PC-9 (cell line): ENCODE measurements at regions not wholly inside any gene's neighbourhood (a gene's known extent, or its start where the extent isn't known, plus 50 kb on each side); places are given as distances from the start of the nearest gene placed in this dataset.

Experiments
- BruUV-seq: library from RNA; stranded (reverse); fragments of 400-500 nt; replicated peaks from 2 replicates; lab custom pipeline; 2021; lab: Mats Ljungman, UMichigan
- CTCF ChIA-PET: fragments of 300-600 bp; sonication (Branson Sonifier 250); formaldehyde crosslinking; loops from one replicate; lab custom pipeline; 2022; ENCODE audit warnings: antibody characterized with exemption; lab: Charles Lee
- POLR2A ChIA-PET: fragments of 300-600 bp; sonication (Branson Sonifier 250); formaldehyde crosslinking; loops from one replicate; lab custom pipeline; 2022; ENCODE audit warnings: antibody characterized with exemption; ENCODE audit not compliant: unreplicated experiment; lab: Charles Lee
- DNase-seq, 2 experiments: peaks; one replicate each; pipeline versions ENCODE4 v3.0.0 to v3.0.0-alpha.2; 2015 to 2022; ENCODE audit warnings: mixed read lengths in 1 of 2
- H2AFZ ChIP-seq: fragments of 200-600 bp; sonication (generic); 2 replicates; pipeline ENCODE4 v1.8.1; 2017; ENCODE audit warnings: antibody characterized with exemption
- H3F3A ChIP-seq: fragments of 200-600 bp; sonication (generic); 2 replicates; pipeline ENCODE4 v1.8.1; 2017; ENCODE audit warnings: antibody characterized with exemption, mild to moderate bottlenecking, low read depth; ENCODE audit not compliant: insufficient read depth
- H3K27ac ChIP-seq: fragments of 200-600 bp; sonication (generic); 2 replicates; pipeline ENCODE4 v1.6.1; 2016; ENCODE audit warnings: mixed run types
- H3K27me3 ChIP-seq: fragments of 200-600 bp; sonication (generic); 2 replicates; pipeline ENCODE4 v1.6.1; 2016; ENCODE audit warnings: low read depth, mixed run types; ENCODE audit not compliant: insufficient read depth
- H3K36me3 ChIP-seq: fragments of 200-600 bp; sonication (generic); 2 replicates; pipeline ENCODE4 v1.6.1; 2016; ENCODE audit warnings: low read depth, mixed run types
- H3K4me1 ChIP-seq: fragments of 200-600 bp; sonication (generic); replicated peaks from 2 replicates; pipeline ENCODE4 v1.6.1; 2016; ENCODE audit warnings: mixed run types; ENCODE audit not compliant: insufficient read depth
- H3K4me2 ChIP-seq: fragments of 200-600 bp; sonication (generic); 2 replicates; pipeline ENCODE4 v1.6.1; 2017; ENCODE audit warnings: mixed run types
- H3K4me3 ChIP-seq: fragments of 200-600 bp; sonication (generic); 2 replicates; pipeline ENCODE4 v1.6.1; 2016; ENCODE audit warnings: mixed run types
- H3K79me2 ChIP-seq: fragments of 200-600 bp; sonication (generic); 2 replicates; pipeline ENCODE4 v1.6.1; 2017; ENCODE audit warnings: low read depth, mixed run types
- H3K9me2 ChIP-seq: fragments of 200-600 bp; sonication (generic); 2 replicates; pipeline ENCODE4 v1.8.1; 2017; ENCODE audit warnings: mild to moderate bottlenecking; ENCODE audit not compliant: insufficient read depth
- H3K9me3 ChIP-seq: fragments of 200-600 bp; sonication (generic); 2 replicates; pipeline ENCODE4 v1.8.1; 2016; ENCODE audit warnings: low read depth; ENCODE audit not compliant: insufficient read depth
- H4K20me1 ChIP-seq: fragments of 200-600 bp; sonication (generic); 2 replicates; pipeline ENCODE4 v1.8.1; 2017; ENCODE audit not compliant: insufficient read depth
- EZH2 ChIP-seq: fragments of 200-600 bp; sonication (generic); IDR thresholded peaks from 2 replicates; pipeline ENCODE4 v1.8.0; 2017; ENCODE audit warnings: antibody characterized with exemption, low read depth
- intact Hi-C: fragments of 100-400 bp; cut with micrococcal nuclease; formaldehyde crosslinking; loops from one replicate; pipeline ENCODE4 v1.10.0; 2022; ENCODE audit not compliant: unreplicated experiment
- TF ChIP-seq, protein P1 (sequence below): fragments of 200-600 bp; sonication (generic); conservative IDR thresholded peaks from 2 replicates; pipeline ENCODE4 v1.6.1; 2017; ENCODE audit warnings: mixed run types, antibody characterized with exemption, mild to moderate bottlenecking, moderate library complexity

- no peak for TF ChIP-seq EZH2
- TF ChIP-seq, protein P1, sequence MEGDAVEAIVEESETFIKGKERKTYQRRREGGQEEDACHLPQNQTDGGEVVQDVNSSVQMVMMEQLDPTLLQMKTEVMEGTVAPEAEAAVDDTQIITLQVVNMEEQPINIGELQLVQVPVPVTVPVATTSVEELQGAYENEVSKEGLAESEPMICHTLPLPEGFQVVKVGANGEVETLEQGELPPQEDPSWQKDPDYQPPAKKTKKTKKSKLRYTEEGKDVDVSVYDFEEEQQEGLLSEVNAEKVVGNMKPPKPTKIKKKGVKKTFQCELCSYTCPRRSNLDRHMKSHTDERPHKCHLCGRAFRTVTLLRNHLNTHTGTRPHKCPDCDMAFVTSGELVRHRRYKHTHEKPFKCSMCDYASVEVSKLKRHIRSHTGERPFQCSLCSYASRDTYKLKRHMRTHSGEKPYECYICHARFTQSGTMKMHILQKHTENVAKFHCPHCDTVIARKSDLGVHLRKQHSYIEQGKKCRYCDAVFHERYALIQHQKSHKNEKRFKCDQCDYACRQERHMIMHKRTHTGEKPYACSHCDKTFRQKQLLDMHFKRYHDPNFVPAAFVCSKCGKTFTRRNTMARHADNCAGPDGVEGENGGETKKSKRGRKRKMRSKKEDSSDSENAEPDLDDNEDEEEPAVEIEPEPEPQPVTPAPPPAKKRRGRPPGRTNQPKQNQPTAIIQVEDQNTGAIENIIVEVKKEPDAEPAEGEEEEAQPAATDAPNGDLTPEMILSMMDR: no peak
- H3K79me2 ChIP-seq: no peaks in the 10 kb centered on the region
- no peak overlapping the region for H3K4me3 ChIP-seq
- H3K9me3 ChIP-seq: no peaks in the 10 kb centered on the region
- no peak overlapping the region for H3K27ac ChIP-seq
- ChIA-PET CTCF (no interaction called here), POLR2A (no interaction called here)
- no TSS peak for BruUV-seq
- intact Hi-C loops: no loop called here
- no peaks in the 10 kb centered on the region for H3K36me3 ChIP-seq
- no peak overlapping the region for H2AFZ ChIP-seq
- H3K27me3 ChIP-seq: no peaks in the 10 kb centered on the region
- H4K20me1 ChIP-seq: no peaks in the 10 kb centered on the region
- DNase-seq: no peak
- H3K4me2 ChIP-seq: no peak overlapping the region
- no peaks in the 10 kb centered on the region for H3F3A ChIP-seq
- no peaks in the 10 kb centered on the region for H3K9me2 ChIP-seq
- H3K4me1 ChIP-seq: no peaks in the 10 kb centered on the region
Observed at GRCh38 chrX:114038358-114038757, 545.5 kb upstream of the HTR2C start.

DNA sequence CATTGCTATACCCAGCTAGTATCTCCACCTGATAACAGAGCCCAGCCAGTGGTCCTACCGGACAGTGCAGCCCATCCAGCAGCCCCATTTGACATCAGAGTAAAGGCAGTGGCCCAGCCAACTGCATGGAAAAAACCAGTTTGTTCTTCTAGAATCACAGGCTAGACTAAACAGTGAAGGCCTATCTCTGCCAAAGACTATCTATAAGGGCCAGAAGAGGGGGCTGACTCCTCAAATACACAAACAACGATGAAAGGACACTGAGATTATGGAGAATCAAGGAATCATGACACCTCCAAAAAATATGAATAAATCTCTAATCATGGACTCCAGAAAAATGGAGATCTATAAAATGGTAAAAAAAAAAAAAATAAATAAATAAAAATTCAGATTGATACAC, 546.4 kb upstream of the HTR2C start:
- POLR2A ChIA-PET: no interaction called here

GRCh38 chrX:114028907-114029662, 554.8 kb upstream of the HTR2C start:
- H4K20me1 ChIP-seq: no peaks in the 10 kb centered on the region
- CTCF ChIA-PET: no interaction called here

More for the DNA sequence above, 546.4 kb upstream of the HTR2C start:
- no peaks in the 10 kb centered on the region for H3K79me2 ChIP-seq
- no peaks in the 10 kb centered on the region for H3K36me3 ChIP-seq
- CTCF ChIA-PET: no interaction called here
- DNase-seq: no peak
- no peaks in the 10 kb centered on the region for H3K9me3 ChIP-seq
- H4K20me1 ChIP-seq: no peaks in the 10 kb centered on the region
- no peaks in the 10 kb centered on the region for H3K4me1 ChIP-seq
- H3K4me3 ChIP-seq: no peak overlapping the region
- H3K4me2 ChIP-seq: no peak overlapping the region
- no TSS peak for BruUV-seq
- no peaks in the 10 kb centered on the region for H3K9me2 ChIP-seq
- H3F3A ChIP-seq: no peaks in the 10 kb centered on the region
- no peak overlapping the region for H3K27ac ChIP-seq
- no peaks in the 10 kb centered on the region for H3K27me3 ChIP-seq
- intact Hi-C loops: no loop called here
- H2AFZ ChIP-seq: no peak overlapping the region
- TF ChIP-seq EZH2: no peak
- TF ChIP-seq, protein P1: no peak

More at GRCh38 chrX:114028907-114029662, 554.8 kb upstream of the HTR2C start:
- no peak overlapping the region for H3K4me3 ChIP-seq
- no peak for DNase-seq
- H2AFZ ChIP-seq: no peak overlapping the region
- no peaks in the 10 kb centered on the region for H3K79me2 ChIP-seq
- no peak overlapping the region for H3K4me2 ChIP-seq
- TF ChIP-seq, protein P1: no peak
- TF ChIP-seq EZH2: no peak
- H3K36me3 ChIP-seq: no peaks in the 10 kb centered on the region
- H3K4me1 ChIP-seq: no peaks in the 10 kb centered on the region
- POLR2A ChIA-PET: no interaction called here
- H3K27me3 ChIP-seq: no peaks in the 10 kb centered on the region
- no peaks in the 10 kb centered on the region for H3F3A ChIP-seq
- BruUV-seq: no TSS peak
- no peak overlapping the region for H3K27ac ChIP-seq
- H3K9me2 ChIP-seq: no peaks in the 10 kb centered on the region
- intact Hi-C loops: no loop called here
- no peaks in the 10 kb centered on the region for H3K9me3 ChIP-seq
